Activated CD8-positive, alpha-beta memory T cell treated with anti-CD3 and anti-CD28 coated beads for 36 hours (primary cell): ENCODE measurements at regions not wholly inside any gene's neighbourhood (a gene's known extent, or its start where the extent isn't known, plus 50 kb on each side); places are given as distances from the start of the nearest gene placed in this dataset.

Experiments used
- CTCF ChIA-PET: fragments of 350-600 bp; sonication (Branson Sonifier 250); formaldehyde crosslinking; loops from one replicate; lab custom pipeline; 2021; ENCODE audit warnings: antibody characterized with exemption; lab: Charles Lee
- POLR2A ChIA-PET: fragments of 350-600 bp; sonication (Branson Sonifier 250); formaldehyde crosslinking; loops from one replicate; lab custom pipeline; 2021; ENCODE audit warnings: antibody characterized with exemption; lab: Charles Lee

GRCh38 chr4:14178421-14178820 is 550.9 kb upstream of the BOD1L1 start:
- ChIA-PET POLR2A (no interaction called here), CTCF (no interaction called here)

- ChIA-PET CTCF (no interaction called here), POLR2A (no interaction called here)
Observed at GRCh38 chr4:14180166-14180565, 552.6 kb upstream of the BOD1L1 start.

GRCh38 chr4:14180983-14181601 is 553.6 kb upstream of the BOD1L1 start:
- ChIA-PET POLR2A (no interaction called here), CTCF (no interaction called here)

- ChIA-PET CTCF (no interaction called here), POLR2A (no interaction called here)
Observed at GRCh38 chr4:14182148-14182547, 554.6 kb upstream of the BOD1L1 start.

- POLR2A ChIA-PET = no interaction called here
- CTCF ChIA-PET = no interaction called here
Observed at GRCh38 chr4:14184265-14184664, 556.7 kb upstream of the BOD1L1 start.

- POLR2A ChIA-PET = no interaction called here
- CTCF ChIA-PET = no interaction called here
Observed at GRCh38 chr4:14184767-14185166, 557.2 kb upstream of the BOD1L1 start.

- ChIA-PET CTCF (no interaction called here), POLR2A (no interaction called here)
Observed at GRCh38 chr4:14188214-14188613, 560.7 kb upstream of the BOD1L1 start.

GRCh38 chr4:14193601-14194000 is 566.1 kb upstream of the BOD1L1 start:
- ChIA-PET CTCF (interaction anchor here (0.7 kb wide), 2 partner anchors 573 to 594 kb away, joined by 3 to 4 read pairs; no protein-coding TSS in a partner anchor), POLR2A (no interaction called here)

- POLR2A ChIA-PET = no interaction called here
- CTCF ChIA-PET = no interaction called here
Observed at GRCh38 chr4:14196131-14196530, 568.6 kb upstream of the BOD1L1 start.

GRCh38 chr4:14215116-14215770 is 587.7 kb upstream of the BOD1L1 start:
- ChIA-PET POLR2A (no interaction called here), CTCF (no interaction called here)

- ChIA-PET POLR2A (no interaction called here), CTCF (no interaction called here)
Observed at GRCh38 chr4:14217401-14217800, 589.9 kb upstream of the BOD1L1 start.

- POLR2A ChIA-PET = no interaction called here
- CTCF ChIA-PET = no interaction called here
Observed at GRCh38 chr4:14218641-14219040, 591.1 kb upstream of the BOD1L1 start.

GRCh38 chr4:14221176-14221575 is 593.7 kb upstream of the BOD1L1 start:
- ChIA-PET POLR2A (no interaction called here), CTCF (no interaction called here)

- POLR2A ChIA-PET = no interaction called here
- CTCF ChIA-PET = no interaction called here
Observed at GRCh38 chr4:14222377-14223029, 595.0 kb upstream of the BOD1L1 start.

GRCh38 chr4:14223461-14223860 is 595.9 kb upstream of the BOD1L1 start:
- CTCF ChIA-PET = no interaction called here
- POLR2A ChIA-PET = no interaction called here

GRCh38 chr4:14225688-14226207 is 598.2 kb upstream of the BOD1L1 start:
- ChIA-PET POLR2A (no interaction called here), CTCF (no interaction called here)

GRCh38 chr4:14233126-14233525 is 605.6 kb upstream of the BOD1L1 start:
- ChIA-PET CTCF (no interaction called here), POLR2A (no interaction called here)

GRCh38 chr4:14234307-14234706 is 606.8 kb upstream of the BOD1L1 start:
- POLR2A ChIA-PET = no interaction called here
- CTCF ChIA-PET = no interaction called here

GRCh38 chr4:14236359-14236758 is 608.8 kb upstream of the BOD1L1 start:
- ChIA-PET POLR2A (no interaction called here), CTCF (no interaction called here)

- ChIA-PET POLR2A (no interaction called here), CTCF (no interaction called here)
Observed at GRCh38 chr4:14237911-14238310, 610.4 kb upstream of the BOD1L1 start.

GRCh38 chr4:14241574-14241973 is 614.0 kb upstream of the BOD1L1 start:
- CTCF ChIA-PET = no interaction called here
- POLR2A ChIA-PET = no interaction called here
